ENCODE measurements at regions not wholly inside any gene's neighbourhood (a gene's known extent, or its start where the extent isn't known, plus 50 kb on each side); places are given as distances from the start of the nearest gene placed in this dataset.

- TF ChIP-seq CTCF (IDR thresholded peaks at IDR 0.05): no peak
- Histone ChIP-seq H3K27me3 (no peaks in the 10 kb centered on the region), H3K9me3 (no peaks in the 10 kb centered on the region), H3K36me3 (no peaks in the 10 kb centered on the region), H3K4me3 (no peak overlapping the region), H3K4me1 (no peaks in the 10 kb centered on the region), H3K27ac (no peak overlapping the region)
- DNase-seq (ENCODE audit: low spot score): no peak
These were observed 239.3 kb upstream of the PRDM9 start for GRCh38 chr5:23268136-23268535.

GRCh38 chr5:23260621-23261020, 246.8 kb upstream of the PRDM9 start:
- Histone ChIP-seq H3K4me1 (no peaks in the 10 kb centered on the region), H3K27me3 (no peaks in the 10 kb centered on the region), H3K4me3 (no peak overlapping the region), H3K27ac (no peak overlapping the region), H3K36me3 (no peaks in the 10 kb centered on the region), H3K9me3 (no peaks in the 10 kb centered on the region)
- DNase-seq (ENCODE audit: low spot score): no peak
- TF ChIP-seq CTCF (IDR thresholded peaks at IDR 0.05): no peak

GRCh38 chr5:23257656-23258055, 249.8 kb upstream of the PRDM9 start:
- H3K4me1 ChIP-seq: no peaks in the 10 kb centered on the region
- H3K27ac ChIP-seq: no peak overlapping the region
- H3K36me3 ChIP-seq: no peaks in the 10 kb centered on the region
- no peaks in the 10 kb centered on the region for H3K27me3 ChIP-seq
- no peak for TF ChIP-seq CTCF (IDR thresholded peaks at IDR 0.05)
- DNase-seq (ENCODE audit: low spot score): no peak
- no peaks in the 10 kb centered on the region for H3K9me3 ChIP-seq
- H3K4me3 ChIP-seq: no peak overlapping the region

- no peak for DNase-seq (ENCODE audit: low spot score)
These were observed 253.7 kb upstream of the PRDM9 start for GRCh38 chr5:23253621-23254198.

GRCh38 chr5:23242891-23243290, 264.5 kb upstream of the PRDM9 start:
- no peaks in the 10 kb centered on the region for H3K9me3 ChIP-seq
- no peak for TF ChIP-seq CTCF (IDR thresholded peaks at IDR 0.05)
- no peak for DNase-seq (ENCODE audit: low spot score)
- no peaks in the 10 kb centered on the region for H3K4me1 ChIP-seq
- H3K27ac ChIP-seq: no peak overlapping the region
- no peaks in the 10 kb centered on the region for H3K27me3 ChIP-seq
- H3K36me3 ChIP-seq: no peaks in the 10 kb centered on the region
- no peak overlapping the region for H3K4me3 ChIP-seq

More at GRCh38 chr5:23253621-23254198, 253.7 kb upstream of the PRDM9 start:
- H3K4me1 ChIP-seq: no peaks in the 10 kb centered on the region
- H3K27me3 ChIP-seq: no peaks in the 10 kb centered on the region
- H3K4me3 ChIP-seq: no peak overlapping the region
- H3K9me3 ChIP-seq: no peaks in the 10 kb centered on the region
- no peak for TF ChIP-seq CTCF (IDR thresholded peaks at IDR 0.05)
- H3K36me3 ChIP-seq: no peaks in the 10 kb centered on the region
- H3K27ac ChIP-seq: no peak overlapping the region

GRCh38 chr5:23235246-23235645, 272.2 kb upstream of the PRDM9 start:
- Histone ChIP-seq H3K36me3 (no peaks in the 10 kb centered on the region), H3K4me3 (no peak overlapping the region), H3K4me1 (no peaks in the 10 kb centered on the region), H3K27me3 (no peaks in the 10 kb centered on the region), H3K9me3 (no peaks in the 10 kb centered on the region), H3K27ac (no peak overlapping the region)
- no peak for TF ChIP-seq CTCF (IDR thresholded peaks at IDR 0.05)
- DNase-seq (ENCODE audit: low spot score): no peak
